HG03103 (cell line): ENCODE measurements at regions not wholly inside any gene's neighbourhood (a gene's known extent, or its start where the extent isn't known, plus 50 kb on each side); places are given as distances from the start of the nearest gene placed in this dataset.

Experiments
- ATAC-seq: cut with Tn5 transposase; IDR thresholded peaks from one replicate; pipeline ENCODE4 v1.9.1; 2021; ENCODE audit warnings: low read depth; ENCODE audit not compliant: unreplicated experiment

DNA sequence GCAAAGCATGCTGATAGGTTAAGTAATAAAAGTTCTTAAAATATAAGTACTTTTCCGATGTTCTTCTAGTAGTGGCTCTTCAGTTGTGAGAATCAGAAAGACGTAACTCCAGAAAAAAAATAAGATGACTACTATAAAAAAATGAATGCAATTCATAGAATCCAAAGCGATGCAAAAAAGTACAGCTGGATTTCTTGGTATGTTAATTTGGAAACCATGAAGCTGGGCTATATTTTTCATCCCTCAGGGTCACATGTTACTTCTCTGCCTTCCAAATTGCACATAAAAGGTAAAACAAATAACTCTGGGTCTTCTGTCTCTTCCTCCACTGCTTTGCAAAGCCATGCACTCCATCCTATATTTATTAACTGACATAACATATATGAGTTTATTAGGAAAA lies 843.9 kb upstream of the DPPA4 start:
- ATAC-seq = no peak

DNA sequence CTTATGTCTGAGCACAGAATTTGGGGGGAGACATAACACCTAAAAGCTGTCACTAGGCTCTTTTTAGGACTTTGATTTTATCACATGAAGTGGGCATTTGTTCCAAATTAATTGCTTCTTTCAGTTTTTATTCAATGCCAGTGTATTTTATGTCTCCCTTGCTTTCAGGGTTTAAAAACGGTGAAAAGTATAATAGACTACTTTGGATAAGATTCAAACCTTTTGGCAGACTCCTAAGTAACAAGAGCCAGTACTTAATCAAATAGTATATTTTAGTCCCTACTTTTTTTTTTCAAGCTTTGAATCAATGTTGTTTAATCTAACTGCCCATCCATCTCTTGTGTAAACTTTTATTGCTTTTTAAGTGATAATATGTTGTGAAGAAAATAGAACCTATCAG lies 847.2 kb upstream of the DPPA4 start:
- no peak for ATAC-seq

DNA sequence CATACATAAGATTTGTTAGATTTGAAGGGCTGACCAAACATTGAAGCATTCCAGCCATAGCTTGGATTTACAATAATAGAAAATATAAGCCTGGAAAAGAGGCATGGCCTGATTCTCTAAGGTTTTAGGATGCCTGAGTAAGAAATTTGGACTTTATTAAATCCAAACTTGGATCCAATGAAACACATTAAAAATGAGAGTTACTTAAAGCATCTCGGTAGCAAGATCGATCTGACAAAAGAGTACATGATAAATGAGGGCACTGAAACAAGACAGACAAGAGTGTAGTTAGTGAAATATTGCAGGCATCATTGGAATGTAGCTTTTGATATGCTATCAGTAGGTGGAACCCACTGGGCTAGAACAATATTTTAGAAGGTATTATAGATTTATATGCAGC lies 855.7 kb upstream of the DPPA4 start:
- no peak for ATAC-seq

DNA sequence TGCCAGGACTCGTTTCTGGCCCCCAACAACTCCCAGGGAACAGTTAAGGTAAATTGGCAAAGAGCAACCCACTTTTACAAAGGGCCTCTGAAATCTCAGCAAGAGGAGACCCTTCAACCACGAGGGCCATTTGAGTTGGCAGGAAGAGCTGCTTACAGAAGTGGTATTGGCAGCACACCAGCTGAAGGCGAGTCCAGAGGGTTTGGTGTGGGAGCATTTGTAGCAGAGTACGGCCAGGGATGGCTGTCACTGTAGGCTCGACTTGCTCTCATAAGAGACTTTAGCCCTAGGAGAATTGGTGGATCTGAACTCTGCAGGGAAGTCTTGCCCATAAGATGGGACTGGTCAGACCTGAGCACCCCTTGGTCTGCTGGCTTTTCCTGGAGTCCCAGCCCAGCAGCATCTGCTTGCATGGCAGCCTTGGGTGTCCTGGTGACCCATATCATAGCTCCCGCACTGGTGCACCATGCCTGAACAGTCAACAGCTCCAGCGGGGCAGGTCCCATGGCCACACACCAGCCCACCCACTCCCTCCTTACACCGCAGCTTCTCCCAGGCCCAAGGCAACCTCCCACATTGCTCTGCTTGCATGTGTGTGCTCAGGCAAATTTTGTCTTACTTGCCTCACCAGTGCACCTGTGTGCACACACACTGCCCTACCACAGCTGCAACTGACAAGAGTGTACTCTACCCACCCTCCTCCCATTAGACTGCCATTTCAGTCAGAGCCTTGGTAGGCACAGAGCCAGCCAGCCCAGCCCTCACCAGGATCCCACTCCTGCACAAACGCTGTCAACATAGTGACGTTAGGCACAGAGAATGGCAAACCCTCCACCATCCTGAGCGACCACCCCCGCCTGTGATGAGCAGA lies 861.6 kb upstream of the DPPA4 start:
- ATAC-seq = no peak

DNA sequence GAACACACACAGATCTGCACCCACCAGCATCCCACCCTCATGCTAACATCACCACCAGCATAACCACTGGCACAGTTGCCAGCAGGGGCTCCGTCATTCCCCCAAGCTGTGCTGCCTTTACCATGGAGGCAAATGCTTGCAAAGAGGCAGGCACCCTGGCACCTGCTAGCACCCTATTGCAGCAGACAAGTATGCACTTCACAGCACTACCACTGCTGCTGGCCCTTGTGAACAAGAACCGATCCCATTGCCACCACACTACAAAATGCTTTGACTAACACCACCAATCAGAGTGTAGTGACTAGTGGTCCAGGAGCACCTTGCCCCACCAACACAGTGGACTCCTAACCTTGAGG lies 862.2 kb upstream of the DPPA4 start:
- ATAC-seq = no peak

DNA sequence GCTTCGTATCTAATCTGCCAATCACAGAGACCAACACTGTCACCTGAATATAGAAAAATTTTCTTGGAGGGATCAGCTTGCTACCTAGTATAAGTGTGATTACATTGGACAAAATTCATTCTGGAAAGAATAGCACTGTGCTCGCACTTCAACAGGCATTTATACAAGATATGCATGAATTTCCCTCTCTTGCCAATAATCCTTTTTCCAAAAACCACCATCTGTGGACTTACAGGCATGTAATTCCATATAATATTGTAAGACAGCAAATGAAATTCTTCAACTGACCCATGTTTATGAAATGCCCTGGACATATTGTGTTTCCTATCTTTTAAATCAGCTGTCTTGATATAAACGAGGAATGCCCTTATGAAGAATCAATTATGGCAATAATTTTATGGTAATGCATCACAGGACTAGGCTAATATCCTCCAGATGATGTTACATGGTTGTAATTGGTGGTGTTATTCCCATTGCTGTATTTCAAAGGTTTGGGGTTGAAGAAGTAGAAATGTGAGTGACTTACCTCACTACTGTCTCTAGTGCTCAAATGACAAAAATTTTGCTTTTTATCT lies 861.4 kb upstream of the NECTIN3 start:
- ATAC-seq = no peak

DNA sequence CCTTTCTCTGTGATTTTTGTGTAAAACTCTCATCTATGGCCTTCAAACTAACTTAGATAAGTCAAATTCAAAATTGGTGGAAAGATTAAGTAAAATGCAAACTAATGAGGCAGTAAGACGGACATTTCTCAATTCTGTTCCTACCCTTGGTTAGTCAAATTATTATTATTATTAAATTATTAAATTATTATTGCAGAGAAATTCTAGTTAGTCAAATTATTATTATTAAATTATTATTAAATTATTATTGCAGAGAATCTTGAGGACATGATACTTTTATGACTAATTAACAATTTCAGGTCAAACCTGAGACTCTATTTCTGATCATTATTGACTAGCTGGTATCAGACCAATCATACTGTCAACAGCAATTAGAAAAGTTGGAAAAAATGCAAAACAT lies 845.0 kb upstream of the NECTIN3 start:
- no peak for ATAC-seq

DNA sequence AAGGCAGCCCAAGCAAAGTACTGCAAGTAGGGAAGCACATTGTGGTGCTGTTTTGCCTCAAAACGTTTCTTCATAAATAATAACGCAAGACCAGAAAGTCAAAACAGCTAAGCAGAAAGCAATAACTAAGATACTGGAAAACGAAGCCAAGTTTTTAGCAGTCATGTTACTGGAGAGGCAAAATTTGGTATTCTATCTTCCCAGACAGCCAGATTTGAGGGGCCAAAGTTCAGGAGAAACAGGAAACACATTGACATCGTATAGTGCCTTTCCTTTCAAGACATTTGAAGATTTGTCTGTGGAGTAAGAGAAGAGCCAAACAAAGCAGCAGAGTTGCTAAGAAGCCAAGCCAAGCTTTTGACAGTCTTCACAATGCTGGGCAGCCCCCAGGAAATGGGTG lies 843.6 kb upstream of the NECTIN3 start:
- ATAC-seq = no peak

DNA sequence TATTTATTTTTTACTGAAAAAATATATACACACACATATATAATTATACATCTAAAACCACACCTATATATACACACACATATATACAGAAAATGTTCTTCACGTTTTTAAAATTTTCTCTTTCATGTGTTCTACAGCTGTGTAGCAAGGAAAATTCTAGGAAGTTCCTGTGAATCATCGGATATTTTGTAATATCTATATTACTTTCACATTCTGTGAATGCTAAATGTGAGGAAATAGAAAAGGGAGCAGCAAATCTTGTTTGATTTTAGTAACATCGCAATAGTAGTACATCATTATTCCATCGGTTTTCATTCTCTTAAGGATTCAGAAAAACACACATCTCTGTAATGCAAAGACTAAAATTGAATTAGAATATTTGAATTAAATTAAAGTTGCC lies 836.8 kb upstream of the NECTIN3 start:
- no peak for ATAC-seq

DNA sequence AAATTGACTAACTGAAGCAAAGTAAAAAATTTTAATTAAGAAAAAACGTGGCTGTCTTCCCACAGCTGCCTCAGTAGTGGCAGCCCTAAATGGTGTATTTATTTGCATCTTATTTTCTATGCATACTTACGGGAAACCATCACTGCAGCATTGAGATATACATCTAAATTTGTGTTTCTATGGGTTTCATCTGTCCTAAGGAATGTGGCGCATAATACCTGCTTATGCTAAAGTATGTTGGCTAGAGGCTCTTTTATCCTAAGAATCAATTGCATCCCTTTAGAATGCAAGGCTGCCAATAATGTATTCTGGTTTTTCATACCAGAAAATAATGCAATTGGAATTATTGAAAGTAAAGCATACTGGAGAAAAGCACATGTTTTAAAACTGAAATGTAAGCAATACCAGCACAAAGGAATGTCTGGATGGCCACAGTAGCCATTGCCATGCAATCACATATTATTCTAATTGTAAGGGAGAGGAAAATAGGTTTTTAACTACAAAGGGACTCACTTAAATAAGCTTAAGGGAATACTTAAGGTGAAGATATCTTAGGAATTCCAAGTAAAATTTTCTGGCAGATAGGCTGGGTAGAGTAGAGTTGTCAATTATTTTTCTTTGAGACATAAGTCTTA lies 834.5 kb upstream of the NECTIN3 start:
- ATAC-seq = no peak

DNA sequence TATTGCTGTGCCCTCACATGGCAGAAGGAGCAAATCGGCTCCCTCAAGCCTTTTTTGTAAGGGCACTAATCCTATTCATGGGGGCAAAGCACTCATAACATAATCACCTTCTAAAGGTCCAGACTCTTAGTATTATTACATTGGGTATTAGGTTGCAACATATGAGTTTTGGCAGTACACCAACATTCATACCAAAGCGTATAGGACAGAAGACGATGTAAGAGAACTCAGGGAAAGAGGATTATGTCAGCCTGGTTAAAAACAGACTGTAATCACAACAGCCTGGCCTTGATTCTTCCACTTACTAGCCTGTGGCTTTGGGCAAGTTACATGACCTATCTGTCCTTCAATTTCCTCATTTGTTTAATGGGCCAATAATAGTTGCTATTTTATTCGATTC lies 828.5 kb upstream of the NECTIN3 start:
- no peak for ATAC-seq

DNA sequence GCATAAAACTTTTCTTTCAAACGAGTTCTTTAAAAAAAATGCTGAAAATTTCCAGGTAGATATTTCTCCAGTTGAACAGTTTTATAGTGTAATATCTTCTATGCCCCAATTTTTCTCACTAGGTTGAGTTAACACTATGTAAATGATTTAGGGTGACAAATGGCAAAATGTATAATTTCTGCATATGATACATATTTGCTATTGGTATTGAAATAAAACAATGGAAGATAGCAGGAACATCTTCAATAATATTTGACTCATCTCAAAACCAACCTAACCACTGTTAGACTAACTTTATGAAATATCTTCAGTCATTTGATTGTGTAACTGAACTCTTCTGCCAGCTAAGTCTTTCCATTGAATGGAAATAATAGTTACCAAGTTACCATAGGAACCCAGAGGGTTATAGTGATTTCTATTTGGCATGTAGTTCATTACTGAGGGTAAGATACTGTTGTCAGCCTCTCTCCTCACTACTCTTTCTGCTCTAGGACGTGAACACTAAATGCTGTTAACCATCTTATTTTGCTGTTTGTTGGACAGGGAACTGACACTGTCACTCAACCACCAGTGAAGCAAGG lies 824.7 kb upstream of the NECTIN3 start:
- ATAC-seq = no peak

DNA sequence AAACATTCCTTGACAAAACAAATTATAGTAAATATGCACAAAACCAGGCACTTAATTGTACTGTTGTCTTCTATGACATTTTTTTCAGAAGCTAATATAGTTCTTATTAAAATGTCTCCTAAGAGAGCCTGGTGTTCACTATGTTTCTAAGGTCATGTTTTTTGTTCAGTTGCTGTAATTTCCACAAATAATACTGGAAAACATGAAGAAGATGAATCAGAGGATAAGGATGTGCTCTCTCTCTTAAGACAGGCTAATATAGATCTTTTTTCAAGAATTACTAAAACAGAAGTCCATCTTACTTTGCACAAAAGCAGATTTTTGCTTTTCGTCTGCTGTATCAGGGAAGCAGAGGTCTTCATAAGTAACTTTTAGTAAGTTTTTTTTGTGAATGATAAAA lies 823.0 kb upstream of the NECTIN3 start:
- no peak for ATAC-seq

DNA sequence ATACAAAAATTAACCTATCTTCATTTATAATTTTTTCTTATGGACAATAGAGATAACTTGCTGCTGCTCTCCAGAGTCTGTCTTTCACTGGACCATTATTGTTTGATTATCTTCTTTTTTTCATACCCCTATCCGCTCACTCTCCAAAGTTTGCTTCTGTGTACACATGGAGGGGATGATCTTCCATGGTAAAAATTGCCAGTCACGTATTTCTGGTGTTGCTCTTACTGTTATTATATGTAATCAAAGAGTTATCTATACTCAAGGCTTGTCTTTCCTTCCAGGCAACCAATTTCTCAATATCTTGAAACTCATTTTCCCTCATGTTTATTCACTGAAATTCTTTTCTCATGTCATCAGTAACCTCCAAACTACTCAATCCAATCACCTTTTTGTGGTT lies 817.8 kb upstream of the NECTIN3 start:
- no peak for ATAC-seq

DNA sequence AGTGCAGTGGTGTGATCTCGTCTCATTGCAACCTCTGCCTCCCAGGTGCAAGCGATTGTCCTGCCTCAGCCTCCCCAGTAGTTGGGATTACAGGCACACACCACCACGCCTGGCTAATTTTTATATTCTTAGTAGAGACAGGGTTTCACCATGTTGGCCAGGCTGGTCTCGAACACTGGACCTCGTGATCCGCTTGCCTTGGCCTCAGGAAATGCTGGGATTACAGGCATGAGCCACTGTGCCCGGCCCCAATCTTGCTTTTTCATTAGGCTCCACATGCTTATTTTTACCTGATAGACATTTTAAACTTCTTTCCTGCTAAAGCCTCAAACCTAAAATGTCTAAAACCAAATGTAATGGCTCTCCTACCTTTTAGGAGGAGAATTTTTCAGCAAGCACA lies 817.0 kb upstream of the NECTIN3 start:
- ATAC-seq = no peak

DNA sequence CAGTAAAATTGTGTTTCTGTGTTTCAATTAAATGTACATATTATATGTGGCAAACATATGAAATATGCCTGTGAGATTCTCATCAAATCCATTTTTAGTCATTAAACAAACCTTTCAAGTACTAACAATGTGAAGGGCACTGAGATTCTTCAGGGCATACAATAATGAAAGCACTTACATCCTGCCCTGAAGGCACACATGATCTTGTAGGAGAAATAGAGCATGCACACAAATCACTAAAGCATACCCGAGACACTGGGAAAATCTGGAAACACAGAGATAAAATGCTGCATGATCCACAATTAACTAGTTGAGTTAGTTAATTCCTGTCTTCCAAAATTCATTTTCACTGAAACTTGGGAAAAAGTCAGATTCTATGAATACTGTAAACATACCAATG lies 810.5 kb upstream of the NECTIN3 start:
- no peak for ATAC-seq

DNA sequence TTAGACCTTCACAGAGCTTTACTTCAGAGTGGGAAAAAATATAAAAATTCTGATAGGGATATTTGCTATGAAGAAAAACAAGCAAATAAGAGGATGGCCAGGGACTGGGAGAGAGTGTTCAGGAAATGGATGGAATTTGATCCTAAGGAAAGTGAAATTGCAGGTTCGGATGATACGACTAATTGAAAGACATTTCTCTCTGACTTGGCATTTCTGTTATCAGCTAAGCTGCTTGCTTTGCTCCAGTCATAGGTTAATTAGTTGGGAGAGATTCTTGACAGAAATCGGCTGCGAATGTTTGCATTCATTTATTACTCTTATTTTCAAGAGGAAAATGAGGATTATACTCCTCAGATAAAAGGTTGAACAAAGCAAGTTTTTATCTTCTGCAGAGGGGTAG lies 808.7 kb upstream of the NECTIN3 start:
- no peak for ATAC-seq

DNA sequence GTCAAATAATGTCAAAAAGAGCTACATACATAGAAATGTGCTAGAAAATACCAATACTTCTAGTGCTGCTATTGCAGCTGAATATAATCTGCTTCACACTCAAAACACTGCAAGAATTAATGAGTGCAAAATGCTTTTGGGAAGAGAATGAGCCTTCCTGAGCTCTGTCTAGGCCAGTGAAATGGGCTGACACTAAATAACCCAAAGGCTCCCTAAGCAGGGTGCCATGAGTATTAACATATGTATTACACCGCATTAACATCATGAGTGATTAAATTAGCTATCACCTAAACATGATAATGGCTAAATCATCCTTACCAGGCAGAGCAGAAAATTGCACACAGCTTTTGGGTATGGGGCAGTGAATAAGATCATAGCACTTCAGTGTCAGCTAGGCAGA lies 806.3 kb upstream of the NECTIN3 start:
- ATAC-seq = no peak

DNA sequence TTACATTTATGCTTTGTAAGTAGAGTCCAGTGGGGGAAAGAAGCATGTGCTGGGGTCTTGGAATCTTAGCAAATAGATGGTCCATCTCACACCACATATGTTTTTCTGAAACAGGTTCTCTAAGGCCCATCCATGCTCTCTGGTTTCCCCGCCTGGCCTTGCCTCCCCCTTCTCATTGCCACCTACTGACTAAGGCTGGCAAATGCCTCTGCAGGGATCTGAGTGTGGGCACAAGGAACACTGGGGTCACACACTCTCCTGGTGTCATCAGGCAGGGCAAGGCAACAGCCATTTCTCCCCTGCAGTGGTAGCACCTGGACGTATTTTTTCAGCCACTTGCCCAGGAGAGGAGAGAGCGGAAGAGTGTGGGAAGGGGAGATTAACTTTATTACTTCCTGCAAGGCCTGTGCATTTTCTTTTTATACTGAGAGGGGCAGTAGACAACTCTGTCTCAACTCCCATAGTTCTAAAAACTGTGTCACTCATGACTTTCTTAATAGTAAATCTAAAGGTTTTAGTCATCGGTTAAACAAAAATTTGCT lies 804.2 kb upstream of the NECTIN3 start:
- no peak for ATAC-seq

DNA sequence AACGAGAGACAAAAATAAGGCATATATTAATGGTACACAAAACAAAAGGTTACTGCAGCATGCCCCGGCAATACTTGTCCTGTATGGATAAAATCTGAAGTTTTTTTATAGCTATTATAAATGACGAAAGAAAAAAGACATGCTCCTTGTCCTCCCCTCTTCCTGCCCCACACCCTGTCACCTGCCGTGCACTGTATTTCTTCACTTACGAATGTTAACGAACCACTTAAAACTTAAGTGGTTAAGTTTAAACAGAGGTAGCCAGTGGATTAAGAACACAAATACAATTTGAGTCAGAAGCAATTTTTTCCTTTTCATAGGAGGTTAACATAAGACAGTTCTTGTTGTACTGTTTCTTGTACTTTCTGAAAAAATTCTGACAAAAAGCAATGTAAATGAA lies 799.1 kb upstream of the NECTIN3 start:
- ATAC-seq = no peak

DNA sequence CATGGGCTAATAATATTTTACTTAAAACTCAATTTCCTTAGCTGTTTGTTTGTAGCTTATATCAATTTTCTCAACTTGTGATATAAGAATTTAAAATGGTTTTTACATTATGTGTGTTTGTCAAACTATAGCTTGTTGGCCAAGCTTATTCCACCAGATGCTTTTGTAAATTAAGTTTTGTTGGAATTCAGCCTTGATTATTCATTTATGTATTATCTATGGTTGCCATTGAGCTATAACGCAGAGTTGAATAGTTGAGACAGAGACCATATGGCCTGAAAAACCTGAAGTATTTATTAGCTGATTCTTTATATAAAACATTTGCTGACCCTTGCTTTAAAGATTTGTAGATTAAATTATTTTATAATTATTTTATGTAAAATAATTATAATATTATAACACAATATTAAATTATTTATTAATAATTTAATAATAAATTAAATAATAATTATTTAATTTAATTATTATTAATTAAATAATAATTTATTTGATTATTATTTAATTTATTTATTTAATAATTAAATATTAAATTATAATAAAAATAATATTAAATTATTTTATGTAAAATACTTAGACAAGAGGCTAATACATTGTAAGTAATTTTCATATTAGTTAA lies 779.6 kb upstream of the NECTIN3 start:
- ATAC-seq = no peak
